ENCODE measurements at regions not wholly inside any gene's neighbourhood (a gene's known extent, or its start where the extent isn't known, plus 50 kb on each side); places are given as distances from the start of the nearest gene placed in this dataset.

GRCh38 chr2:217086718-217087117 lies 226.9 kb upstream of the TNP1 start:
- no peak for TF ChIP-seq POLR2AphosphoS5 (IDR thresholded peaks at IDR 0.05; ENCODE audit: low read depth, low read length)
- TF ChIP-seq TAF1 (IDR thresholded peaks at IDR 0.05; ENCODE audit: low read depth, low read length): no peak
- TF ChIP-seq POLR2A (IDR thresholded peaks at IDR 0.05; ENCODE audit: low read depth, low read length): no peak
- no peak for TF ChIP-seq SPI1 (IDR thresholded peaks at IDR 0.05; ENCODE audit: low read depth, low read length)
